B cell (primary cell): ENCODE measurements at regions not wholly inside any gene's neighbourhood (a gene's known extent, or its start where the extent isn't known, plus 50 kb on each side); places are given as distances from the start of the nearest gene placed in this dataset.

ENCODE experiments used
- ATAC-seq: fragments of 200-7000 bp; cut with Tn5 transposase; one replicate; pipeline ENCODE4 v1.10.0; 2021; ENCODE audit warnings: low read depth, mild to moderate bottlenecking, moderate number of reproducible peaks, moderate library complexity
- CTCF ChIA-PET: fragments of 350-600 bp; sonication (Branson Sonifier 250); formaldehyde crosslinking; loops from one replicate; lab custom pipeline; 2021; ENCODE audit warnings: antibody characterized with exemption, inconsistent platforms; lab: Charles Lee
- POLR2A ChIA-PET: fragments of 350-600 bp; sonication (Branson Sonifier 250); formaldehyde crosslinking; loops from one replicate; lab custom pipeline; 2021; ENCODE audit warnings: antibody characterized with exemption; lab: Charles Lee
- DNase-seq: peaks from one replicate; pipeline ENCODE4 v3.0.0; 2013
- H2AFZ ChIP-seq: 2 replicates; pipeline ENCODE4 v1.6.1; 2012; ENCODE audit warnings: mild to moderate bottlenecking, low read depth, low read length; ENCODE audit not compliant: insufficient read depth, poor library complexity, severe bottlenecking
- H3K27ac ChIP-seq, 2 donors: 1 replicate in 1 of 2; 2 replicates in 1 of 2; pipeline ENCODE4 v1.5.1; 2012 to 2013; ENCODE audit warnings: low read length in 2 of 2, mild to moderate bottlenecking in 2 of 2, moderate library complexity in 1 of 2
- H3K27me3 ChIP-seq, 4 experiments: fragments of 200-600 bp in 1 of 4; sonication (generic) in 1 of 4; replicated peaks in 1 of 4; 1 replicate in 2 of 4; 2 replicates in 2 of 4; pipeline versions ENCODE4 v1.6.1 to v1.7.0; 2013 to 2016; ENCODE audit warnings: low read length in 3 of 4, mild to moderate bottlenecking in 2 of 4, mixed read lengths in 1 of 4, moderate library complexity in 1 of 4; ENCODE audit not compliant: insufficient read depth in 4 of 4, control insufficient read depth in 3 of 4; ENCODE audit errors: control extremely low read depth in 1 of 4
- H3K36me3 ChIP-seq, 2 experiments: replicated peaks in 1 of 2; 1 replicate in 1 of 2; 2 replicates in 1 of 2; pipeline versions ENCODE4 v1.6.1 to v1.7.1; 2013; ENCODE audit warnings: low read length in 1 of 2; ENCODE audit not compliant: insufficient read depth in 2 of 2, control insufficient read depth in 1 of 2; ENCODE audit errors: control extremely low read depth in 1 of 2, extremely low read depth in 1 of 2
- H3K4me1 ChIP-seq, 2 donors: fragments of 200-600 bp in 1 of 2; sonication (generic) in 1 of 2; 1 replicate in 1 of 2; 2 replicates in 1 of 2; pipeline versions ENCODE4 v1.5.1 to v1.6.1; 2013 to 2017; ENCODE audit warnings: low read length in 2 of 2; ENCODE audit not compliant: control insufficient read depth in 2 of 2, insufficient read depth in 2 of 2
- H3K4me2 ChIP-seq: replicated peaks from 2 replicates; pipeline ENCODE3; 2012; ENCODE audit warnings: mild to moderate bottlenecking, low read depth, low read length; ENCODE audit not compliant: poor library complexity, severe bottlenecking
- H3K4me3 ChIP-seq, 5 experiments: fragments of 200-600 bp in 1 of 5; sonication (generic) in 1 of 5; 1 replicate in 3 of 5; 2 replicates in 2 of 5; pipeline versions ENCODE4 v1.5.1 to v1.7.0; 2011 to 2016; ENCODE audit warnings: low read length in 4 of 5, mild to moderate bottlenecking in 4 of 5, low read depth in 2 of 5, control low read depth in 1 of 5, moderate library complexity in 1 of 5; ENCODE audit not compliant: insufficient read depth in 1 of 5; ENCODE audit errors: control extremely low read depth in 1 of 5, extremely low read depth in 1 of 5
- H3K79me2 ChIP-seq: fragments of 200-600 bp; sonication (generic); one replicate; pipeline ENCODE4 v1.6.0; 2016; ENCODE audit warnings: low read length; ENCODE audit not compliant: control insufficient read depth, insufficient read depth
- H3K9ac ChIP-seq: fragments of 200-600 bp; sonication (generic); 2 replicates; pipeline ENCODE4 v1.6.1; 2017; ENCODE audit warnings: mild to moderate bottlenecking, low read length, moderate library complexity
- H3K9me3 ChIP-seq, 3 donors: one replicate each; pipeline versions ENCODE4 v1.6.1 to v1.7.1; 2013; ENCODE audit warnings: low read length in 2 of 3; ENCODE audit not compliant: control insufficient read depth in 2 of 3, insufficient read depth in 1 of 3; ENCODE audit errors: control extremely low read depth in 1 of 3
- H4K20me1 ChIP-seq: 2 replicates; pipeline ENCODE4 v1.6.0; 2012; ENCODE audit warnings: mild to moderate bottlenecking, low read length; ENCODE audit not compliant: insufficient read depth, control insufficient read depth, poor library complexity, severe bottlenecking
- H3K27ac Mint-ChIP-seq: one replicate; pipeline ENCODE4 v1.8.0; 2021; ENCODE audit warnings: mixed read lengths
- H3K27me3 Mint-ChIP-seq: one replicate; pipeline ENCODE4 v1.8.0; 2021; ENCODE audit warnings: mixed read lengths
- H3K4me1 Mint-ChIP-seq: one replicate; pipeline ENCODE4 v1.8.0; 2021; ENCODE audit warnings: mixed read lengths
- H3K4me3 Mint-ChIP-seq: one replicate; pipeline ENCODE4 v1.8.0; 2021; ENCODE audit warnings: mixed read lengths
- H3K9me3 Mint-ChIP-seq: one replicate; pipeline ENCODE4 v1.8.0; 2022; ENCODE audit warnings: mixed read lengths; ENCODE audit not compliant: insufficient read depth
- CTCF ChIP-seq: fragments of 200-600 bp; IDR thresholded peaks from one replicate; pipeline ENCODE4 v1.8.0; 2022; ENCODE audit warnings: antibody characterized with exemption, mild to moderate bottlenecking
- EZH2 ChIP-seq: IDR thresholded peaks from 2 replicates; pipeline ENCODE4 v1.6.1; 2012; ENCODE audit warnings: borderline replicate concordance, low read depth, mild to moderate bottlenecking, moderate library complexity, low read length; ENCODE audit not compliant: insufficient read depth, poor library complexity, severe bottlenecking
- WGBS: methylation state at CpG from one replicate; pipeline ENCODE4 v1.1.5; 2013; ENCODE audit warnings: missing lambda C conversion rate; ENCODE audit not compliant: insufficient coverage; 5-methylcytosine and 5-hydroxymethylcytosine counted together
- intact Hi-C: fragments of 100-400 bp; cut with micrococcal nuclease; formaldehyde crosslinking; loops from one replicate; pipeline ENCODE4 v1.10.0; 2022

- DNase-seq: no peak
- no peaks in the 10 kb centered on the region for H3K9me3 ChIP-seq
- no peaks in the 10 kb centered on the region for H3K27me3 Mint-ChIP-seq
These were observed 431.4 kb upstream of the DCC start for GRCh38 chr18:51908598-51908944.

GRCh38 chr18:51911584-51911983, 428.4 kb upstream of the DCC start:
- WGBS: 83% methylated on average over 1 of the region's 3 CpGs
- intact Hi-C loops: no loop called here
- no peaks in the 10 kb centered on the region for H3K9me3 ChIP-seq
- H3K36me3 ChIP-seq: no peaks in the 10 kb centered on the region
- Mint-ChIP-seq H3K27me3 (no peaks in the 10 kb centered on the region), H3K4me1 (no peaks in the 10 kb centered on the region), H3K27ac (no peak overlapping the region), H3K4me3 (no peak overlapping the region), H3K9me3 (no peaks in the 10 kb centered on the region)
- TF ChIP-seq CTCF (no peak), EZH2 (no peak)
- ChIA-PET CTCF (no interaction called here), POLR2A (no interaction called here)
- ATAC-seq (no peak), DNase-seq (no peak)
- H3K79me2 ChIP-seq: no peaks in the 10 kb centered on the region
- no peaks in the 10 kb centered on the region for H3K27me3 ChIP-seq
- no peak overlapping the region for H3K27ac ChIP-seq
- H3K4me1 ChIP-seq: no peaks in the 10 kb centered on the region
- no peak overlapping the region for H3K4me2 ChIP-seq
- H3K9ac ChIP-seq: no peak overlapping the region
- H3K4me3 ChIP-seq: no peak overlapping the region
- H2AFZ ChIP-seq: no peak overlapping the region
- no peaks in the 10 kb centered on the region for H4K20me1 ChIP-seq

More at GRCh38 chr18:51908598-51908944, 431.4 kb upstream of the DCC start:
- no peaks in the 10 kb centered on the region for H3K4me1 Mint-ChIP-seq
- H3K27ac Mint-ChIP-seq: no peak overlapping the region
- no peaks in the 10 kb centered on the region for H3K27me3 ChIP-seq
- ATAC-seq: no peak
- no peaks in the 10 kb centered on the region for H3K36me3 ChIP-seq
- no peak overlapping the region for H3K9ac ChIP-seq
- H3K9me3 Mint-ChIP-seq: no peaks in the 10 kb centered on the region
- CTCF ChIA-PET: no interaction called here
- H3K4me3 ChIP-seq: no peak overlapping the region
- no peak overlapping the region for H3K4me3 Mint-ChIP-seq
- no peaks in the 10 kb centered on the region for H3K79me2 ChIP-seq
- no peak overlapping the region for H3K27ac ChIP-seq
- intact Hi-C loops: no loop called here
- H3K4me2 ChIP-seq: no peak overlapping the region
- TF ChIP-seq CTCF (no peak), EZH2 (no peak)
- no peak overlapping the region for H2AFZ ChIP-seq
- POLR2A ChIA-PET: no interaction called here
- no peaks in the 10 kb centered on the region for H3K4me1 ChIP-seq
- no peaks in the 10 kb centered on the region for H4K20me1 ChIP-seq
